T-helper 2 cell treated with Interferon-gamma antibody and Interleukin-4, amounts not matched to agents 5 μg/mL and 100 μg/mL, for 36 hours (primary cell): ENCODE measurements at regions not wholly inside any gene's neighbourhood (a gene's known extent, or its start where the extent isn't known, plus 50 kb on each side); places are given as distances from the start of the nearest gene placed in this dataset.

Experiments
- DNase-seq: peaks from one replicate; pipeline ENCODE4 v3.0.0; 2021; ENCODE audit warnings: low spot score
- H3K27ac Mint-ChIP-seq: one replicate; pipeline ENCODE4 v1.8.0; 2021; ENCODE audit warnings: mild to moderate bottlenecking, mixed read lengths
- H3K27me3 Mint-ChIP-seq: one replicate; pipeline ENCODE4 v1.8.0; 2021; ENCODE audit warnings: low read depth, mixed read lengths
- H3K36me3 Mint-ChIP-seq: one replicate; pipeline ENCODE4 v1.8.0; 2021; ENCODE audit warnings: low read depth, mixed read lengths
- H3K4me1 Mint-ChIP-seq: one replicate; pipeline ENCODE4 v1.8.0; 2021; ENCODE audit warnings: low read depth, mixed read lengths
- H3K4me3 Mint-ChIP-seq: one replicate; pipeline ENCODE4 v1.8.0; 2022; ENCODE audit warnings: mild to moderate bottlenecking, moderate library complexity, mixed read lengths
- H3K9me3 Mint-ChIP-seq: one replicate; pipeline ENCODE4 v1.8.0; 2021; ENCODE audit warnings: mixed read lengths

- Mint-ChIP-seq H3K4me3 (no peak overlapping the region), H3K27ac (no peak overlapping the region), H3K9me3 (peaks cover 10% of the 10 kb centered on the region), H3K27me3 (peaks cover 24% of the 10 kb centered on the region), H3K4me1 (no peaks in the 10 kb centered on the region), H3K36me3 (no peaks in the 10 kb centered on the region)
- DNase-seq = no peak
Observed at GRCh38 chr10:92766451-92766850, 76.7 kb downstream of the HHEX start.

- peaks cover 10% of the 10 kb centered on the region for H3K9me3 Mint-ChIP-seq
- peaks cover 25% of the 10 kb centered on the region for H3K27me3 Mint-ChIP-seq
- no peak overlapping the region for H3K4me3 Mint-ChIP-seq
- no peak for DNase-seq
- no peaks in the 10 kb centered on the region for H3K36me3 Mint-ChIP-seq
- no peak overlapping the region for H3K27ac Mint-ChIP-seq
- H3K4me1 Mint-ChIP-seq = no peaks in the 10 kb centered on the region
Observed at GRCh38 chr10:92768104-92768503, 78.3 kb downstream of the HHEX start.

GRCh38 chr10:92773776-92774175 is 74.5 kb upstream of the EXOC6 start:
- no peaks in the 10 kb centered on the region for H3K9me3 Mint-ChIP-seq
- DNase-seq = no peak
- H3K4me1 Mint-ChIP-seq = no peaks in the 10 kb centered on the region
- H3K27ac Mint-ChIP-seq = no peak overlapping the region
- peaks cover 34% of the 10 kb centered on the region for H3K27me3 Mint-ChIP-seq
- no peaks in the 10 kb centered on the region for H3K36me3 Mint-ChIP-seq
- H3K4me3 Mint-ChIP-seq = no peak overlapping the region

DNA sequence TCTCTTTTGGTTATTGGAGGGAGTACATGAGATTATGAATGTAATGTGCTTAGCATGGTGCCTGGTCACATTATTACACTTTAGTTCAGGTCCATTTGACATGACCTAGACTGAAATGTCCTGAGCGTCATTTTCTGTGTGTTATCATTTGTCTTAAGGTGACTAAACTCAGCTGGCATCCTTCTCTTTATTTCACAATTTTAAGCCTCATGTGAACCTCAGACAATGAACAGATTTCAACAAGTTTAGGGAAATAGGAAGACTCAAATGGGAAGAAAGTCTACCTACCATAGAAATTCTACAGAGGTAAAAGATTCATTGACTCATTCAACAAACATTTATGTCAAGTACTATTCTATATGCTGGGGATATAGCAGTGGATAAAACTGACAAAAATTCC is 70.2 kb upstream of the EXOC6 start:
- DNase-seq = no peak
- Mint-ChIP-seq H3K4me3 (no peak overlapping the region), H3K9me3 (no peaks in the 10 kb centered on the region)

DNA sequence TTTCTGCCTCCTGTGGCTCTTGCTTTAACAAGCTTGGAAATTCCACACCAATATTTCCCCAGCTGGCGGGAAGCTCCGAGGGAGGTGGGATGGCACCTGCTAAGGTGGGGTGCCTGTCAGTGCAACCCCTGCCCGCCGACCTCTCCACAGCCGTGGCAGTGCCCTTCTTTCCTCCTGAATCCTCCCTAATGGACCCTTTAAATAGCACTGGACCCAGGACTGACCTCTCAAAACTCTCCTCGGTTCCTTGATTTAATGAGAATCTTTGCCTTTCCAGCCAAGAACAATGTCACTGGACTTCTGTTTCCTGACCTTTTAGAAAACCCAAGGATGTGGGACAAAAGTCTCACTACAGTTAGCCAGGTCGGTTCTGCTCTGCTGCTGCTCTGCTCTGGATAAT is 63.2 kb upstream of the EXOC6 start:
- Mint-ChIP-seq H3K4me1 (no peaks in the 10 kb centered on the region), H3K27ac (no peak overlapping the region), H3K36me3 (no peaks in the 10 kb centered on the region), H3K9me3 (no peaks in the 10 kb centered on the region), H3K4me3 (no peak overlapping the region), H3K27me3 (peaks cover 12% of the 10 kb centered on the region)
- DNase-seq = no peak

More for the DNA sequence above, 70.2 kb upstream of the EXOC6 start:
- Mint-ChIP-seq H3K27me3 (peaks cover 33% of the 10 kb centered on the region), H3K27ac (no peak overlapping the region), H3K4me1 (no peaks in the 10 kb centered on the region), H3K36me3 (no peaks in the 10 kb centered on the region)

DNA sequence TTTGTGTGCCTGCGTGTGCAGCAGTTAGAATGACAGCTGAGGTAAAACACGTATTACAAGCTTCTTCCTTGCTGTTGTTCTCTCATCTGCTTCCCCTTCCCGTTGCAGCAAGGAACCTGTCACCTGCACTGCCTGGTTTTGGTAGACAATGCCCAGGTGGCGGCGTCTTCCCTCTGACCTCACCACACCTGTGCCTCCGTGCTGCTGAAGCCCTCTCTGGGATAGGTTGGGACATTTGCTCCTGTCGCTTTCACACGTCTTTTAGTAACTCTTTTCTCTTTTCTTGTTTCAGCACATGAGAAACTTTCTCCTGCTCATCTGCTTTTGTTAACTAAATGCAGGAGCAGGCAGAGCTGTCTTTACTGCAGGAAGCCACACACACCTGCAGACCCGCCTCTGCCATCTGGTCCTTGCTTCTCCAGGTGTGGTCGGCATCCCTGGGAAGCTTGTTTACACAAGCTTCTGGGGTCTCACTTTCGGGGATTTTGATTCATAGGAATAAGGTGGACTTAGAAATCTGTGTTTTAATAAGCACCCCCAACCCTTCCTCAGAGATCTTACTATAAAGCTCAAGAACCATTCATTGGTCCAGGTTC is 60.7 kb upstream of the EXOC6 start:
- H3K4me1 Mint-ChIP-seq = no peaks in the 10 kb centered on the region

DNA sequence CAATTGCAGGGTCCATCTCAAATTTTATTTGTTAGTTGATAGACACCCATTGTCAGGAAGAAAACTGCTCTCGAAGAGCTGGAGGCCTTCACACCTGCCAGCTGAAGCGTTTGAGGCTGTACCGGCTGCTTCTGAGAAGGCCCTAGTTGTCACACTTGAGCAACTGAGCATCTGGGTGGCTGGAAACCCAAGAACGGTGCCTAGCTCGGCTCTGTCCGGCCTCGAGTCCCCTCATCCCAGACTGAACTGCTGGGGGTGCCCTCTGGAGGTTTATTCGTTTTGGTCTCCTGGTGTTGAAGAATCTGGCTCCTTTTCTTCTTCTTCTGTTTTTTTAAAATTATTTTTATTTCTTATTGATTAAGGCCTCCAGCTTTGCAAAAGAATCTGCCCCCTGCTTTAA is 59.3 kb upstream of the EXOC6 start:
- no peak for DNase-seq
- Mint-ChIP-seq H3K27me3 (peaks cover 11% of the 10 kb centered on the region), H3K4me3 (no peak overlapping the region), H3K4me1 (no peaks in the 10 kb centered on the region), H3K27ac (no peak overlapping the region), H3K36me3 (no peaks in the 10 kb centered on the region), H3K9me3 (no peaks in the 10 kb centered on the region)

More for the DNA sequence above, 60.7 kb upstream of the EXOC6 start:
- no peaks in the 10 kb centered on the region for H3K9me3 Mint-ChIP-seq
- H3K27ac Mint-ChIP-seq = no peak overlapping the region
- DNase-seq = no peak
- H3K36me3 Mint-ChIP-seq = no peaks in the 10 kb centered on the region
- no peak overlapping the region for H3K4me3 Mint-ChIP-seq
- peaks cover 11% of the 10 kb centered on the region for H3K27me3 Mint-ChIP-seq

GRCh38 chr10:92789786-92790185 is 58.5 kb upstream of the EXOC6 start:
- Mint-ChIP-seq H3K27ac (no peak overlapping the region), H3K4me3 (no peak overlapping the region), H3K9me3 (no peaks in the 10 kb centered on the region), H3K4me1 (no peaks in the 10 kb centered on the region), H3K27me3 (peaks cover 15% of the 10 kb centered on the region), H3K36me3 (no peaks in the 10 kb centered on the region)
- DNase-seq = no peak

GRCh38 chr10:92790440-92790839 is 57.9 kb upstream of the EXOC6 start:
- H3K27me3 Mint-ChIP-seq = peaks cover 19% of the 10 kb centered on the region
- no peak for DNase-seq
- no peak overlapping the region for H3K4me3 Mint-ChIP-seq
- no peaks in the 10 kb centered on the region for H3K9me3 Mint-ChIP-seq
- H3K27ac Mint-ChIP-seq = no peak overlapping the region
- H3K4me1 Mint-ChIP-seq = no peaks in the 10 kb centered on the region
- H3K36me3 Mint-ChIP-seq = no peaks in the 10 kb centered on the region

DNA sequence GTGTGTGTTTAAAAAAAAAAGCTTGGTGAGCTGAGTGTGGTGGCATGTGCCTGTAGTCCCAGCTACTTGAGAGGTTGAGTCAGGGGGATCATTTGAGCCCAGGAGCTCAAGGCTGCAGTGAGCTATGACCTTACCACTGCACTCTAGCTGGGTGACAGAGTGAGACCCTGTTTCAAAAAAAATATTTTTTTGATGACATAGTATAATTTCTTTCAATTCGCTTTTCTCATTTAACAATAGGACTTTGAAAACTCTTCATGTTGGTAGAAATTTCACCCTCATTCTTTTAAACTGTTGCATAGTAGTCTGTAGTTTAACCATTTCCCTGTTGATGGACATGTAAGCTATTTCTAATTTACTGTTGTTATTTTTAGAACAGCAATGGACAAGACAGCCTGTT is 55.7 kb upstream of the EXOC6 start:
- no peak overlapping the region for H3K4me3 Mint-ChIP-seq

More for the DNA sequence above, 55.7 kb upstream of the EXOC6 start:
- Mint-ChIP-seq H3K36me3 (no peaks in the 10 kb centered on the region), H3K9me3 (no peaks in the 10 kb centered on the region), H3K4me1 (no peaks in the 10 kb centered on the region), H3K27ac (no peak overlapping the region), H3K27me3 (peaks cover 30% of the 10 kb centered on the region)
- no peak for DNase-seq
